Testis (tissue), 2 donors: ENCODE measurements at regions not wholly inside any gene's neighbourhood (a gene's known extent, or its start where the extent isn't known, plus 50 kb on each side); places are given as distances from the start of the nearest gene placed in this dataset.

ENCODE experiments used
- CTCF ChIP-seq, 3 experiments: fragments of 450-650 bp in 2 of 3; fragments of 200-600 bp in 1 of 3; sonication (generic) in 1 of 3; IDR thresholded peaks; one replicate each; pipeline ENCODE4 v1.5.1; 2016 to 2019; ENCODE audit warnings: antibody characterized with exemption in 3 of 3, mild to moderate bottlenecking in 2 of 3, moderate library complexity in 1 of 3
- POLR2A ChIP-seq: fragments of 450-650 bp; IDR thresholded peaks from one replicate; pipeline ENCODE4 v1.6.1; 2017; ENCODE audit warnings: antibody characterized with exemption, mild to moderate bottlenecking, moderate library complexity

- TF ChIP-seq CTCF (IDR thresholded peaks at IDR 0.05) (no peak), POLR2A (no peak)
These were observed 205.7 kb downstream of the TOMM20 start for GRCh38 chr1:234922987-234923386.
